HL-60 (cell line): ENCODE measurements at regions not wholly inside any gene's neighbourhood (a gene's known extent, or its start where the extent isn't known, plus 50 kb on each side); places are given as distances from the start of the nearest gene placed in this dataset.

Experiments
- DNase-seq, 2 experiments: peaks; one replicate each; pipeline ENCODE4 v3.0.0-alpha.2; 2010 to 2020; ENCODE audit warnings: low read depth in 1 of 2, low spot score in 1 of 2
- H3K27ac ChIP-seq: fragments of 250-450 bp; sonication (Bioruptor Pico); replicated peaks from 2 replicates; pipeline ENCODE4 v1.5.1; 2020; ENCODE audit warnings: mild to moderate bottlenecking, moderate library complexity
- H3K27me3 ChIP-seq: fragments of 250-450 bp; sonication (Bioruptor Pico); 2 replicates; pipeline ENCODE4 v1.5.1; 2021; ENCODE audit warnings: mild to moderate bottlenecking, moderate library complexity; ENCODE audit not compliant: insufficient read depth, poor library complexity, severe bottlenecking
- H3K4me3 ChIP-seq: replicated peaks from 2 replicates; pipeline ENCODE4 v1.5.1; 2011; ENCODE audit warnings: mild to moderate bottlenecking, control low read depth, low read length; ENCODE audit not compliant: insufficient read depth
- CTCF ChIP-seq: IDR thresholded peaks from one replicate; pipeline ENCODE4 v1.5.1; 2011; ENCODE audit warnings: low read length, control low read depth, inconsistent platforms; ENCODE audit not compliant: insufficient read depth
- GABPA ChIP-seq: IDR thresholded peaks from 2 replicates; pipeline ENCODE4 v1.6.1; 2012; ENCODE audit warnings: low read depth
- POLR2AphosphoS5 ChIP-seq: IDR thresholded peaks from 2 replicates; pipeline ENCODE4 v1.6.1; 2012; ENCODE audit warnings: low read depth
- REST ChIP-seq: IDR thresholded peaks from 2 replicates; pipeline ENCODE4 v1.6.1; 2012; ENCODE audit warnings: low read depth; ENCODE audit not compliant: insufficient replicate concordance
- SPI1 ChIP-seq: IDR thresholded peaks from 2 replicates; pipeline ENCODE4 v1.6.1; 2012; ENCODE audit warnings: low read depth, mild to moderate bottlenecking, borderline replicate concordance

GRCh38 chr10:59073456-59074053 lies 102.9 kb upstream of the PHYHIPL start:
- DNase-seq: no peak
- H3K27ac ChIP-seq: no peak overlapping the region
- TF ChIP-seq REST (no peak), GABPA (no peak), CTCF (no peak), POLR2AphosphoS5 (no peak), SPI1 (no peak)
- no peak overlapping the region for H3K4me3 ChIP-seq
- H3K27me3 ChIP-seq: no peaks in the 10 kb centered on the region

- no peaks in the 10 kb centered on the region for H3K27me3 ChIP-seq
- no peak overlapping the region for H3K27ac ChIP-seq
- no peak for DNase-seq
- H3K4me3 ChIP-seq: no peak overlapping the region
- TF ChIP-seq REST (no peak), SPI1 (no peak), CTCF (no peak), GABPA (no peak), POLR2AphosphoS5 (no peak)
Measured at GRCh38 chr10:59075576-59075975, 100.9 kb upstream of the PHYHIPL start.

GRCh38 chr10:59077855-59078254 lies 98.6 kb upstream of the PHYHIPL start:
- Histone ChIP-seq H3K4me3 (no peak overlapping the region), H3K27me3 (no peaks in the 10 kb centered on the region), H3K27ac (no peak overlapping the region)
- no peak for TF ChIP-seq POLR2AphosphoS5
- TF ChIP-seq SPI1: no peak
- TF ChIP-seq CTCF: no peak
- TF ChIP-seq GABPA: no peak
- TF ChIP-seq REST: no peak
- DNase-seq: no peak
